GM18511 (cell line): ENCODE measurements at regions not wholly inside any gene's neighbourhood (a gene's known extent, or its start where the extent isn't known, plus 50 kb on each side); places are given as distances from the start of the nearest gene placed in this dataset.

Experiments
- ATAC-seq: cut with Tn5 transposase; IDR thresholded peaks from one replicate; pipeline ENCODE4 v1.9.1; 2021; ENCODE audit warnings: mild to moderate bottlenecking, moderate library complexity; ENCODE audit not compliant: unreplicated experiment

DNA sequence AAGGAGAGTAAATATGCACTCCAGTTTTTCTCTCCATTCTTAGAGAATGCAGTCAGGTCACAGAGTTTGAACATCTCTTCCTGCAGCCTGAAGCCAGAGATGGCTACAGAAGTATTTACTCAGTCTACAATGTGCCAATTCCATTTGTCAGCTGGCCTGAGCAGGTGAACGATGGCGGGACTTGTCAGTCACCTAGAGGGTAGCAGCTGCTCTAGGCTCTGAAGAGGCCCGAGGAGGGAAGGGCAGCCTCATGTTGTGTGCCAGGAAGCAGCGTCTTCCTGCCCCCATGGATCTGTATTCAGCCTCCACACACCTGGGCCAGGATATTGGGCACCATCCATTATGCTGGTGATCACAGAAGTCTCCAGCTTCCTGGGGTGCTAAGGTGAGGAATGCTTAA, 316.7 kb upstream of the CHAC2 start:
- no peak for ATAC-seq

DNA sequence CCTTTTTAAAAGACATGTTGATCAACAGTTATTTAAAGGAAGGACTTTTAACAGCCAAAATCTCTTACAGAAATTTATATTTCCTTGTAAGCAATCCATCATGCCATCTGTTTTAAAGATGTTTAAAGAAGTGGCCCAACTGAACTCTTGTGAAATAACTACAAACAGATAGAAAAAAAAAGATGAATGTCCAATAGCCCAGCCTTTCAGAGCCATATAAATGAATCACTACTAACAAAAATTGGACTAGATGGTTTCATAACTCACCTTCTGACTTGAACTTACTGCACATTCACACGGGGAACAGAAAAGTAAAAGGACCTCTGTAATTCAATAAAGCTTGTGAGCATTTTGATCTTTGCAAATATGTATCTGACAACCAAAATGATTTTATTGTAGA, 319.0 kb upstream of the CHAC2 start:
- ATAC-seq = no peak

DNA sequence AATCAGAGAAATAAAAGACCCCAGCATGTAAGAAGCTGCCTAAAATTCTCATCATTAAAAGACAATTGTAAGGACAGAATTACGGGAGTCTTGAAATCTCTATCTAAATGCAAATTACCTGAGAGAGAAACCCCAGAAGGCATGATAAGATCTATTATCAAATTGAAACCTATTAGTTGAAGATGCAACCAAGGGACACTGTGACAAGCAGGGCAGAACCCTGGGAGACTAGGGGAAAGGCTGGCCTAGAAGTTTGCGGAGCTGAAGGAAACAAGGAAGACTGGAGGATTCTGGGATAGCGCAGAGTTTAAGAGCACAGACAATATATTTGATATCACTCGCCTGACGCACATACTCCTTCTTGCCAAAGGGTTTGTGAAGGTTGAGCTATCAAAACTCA, 319.5 kb upstream of the CHAC2 start:
- no peak for ATAC-seq

DNA sequence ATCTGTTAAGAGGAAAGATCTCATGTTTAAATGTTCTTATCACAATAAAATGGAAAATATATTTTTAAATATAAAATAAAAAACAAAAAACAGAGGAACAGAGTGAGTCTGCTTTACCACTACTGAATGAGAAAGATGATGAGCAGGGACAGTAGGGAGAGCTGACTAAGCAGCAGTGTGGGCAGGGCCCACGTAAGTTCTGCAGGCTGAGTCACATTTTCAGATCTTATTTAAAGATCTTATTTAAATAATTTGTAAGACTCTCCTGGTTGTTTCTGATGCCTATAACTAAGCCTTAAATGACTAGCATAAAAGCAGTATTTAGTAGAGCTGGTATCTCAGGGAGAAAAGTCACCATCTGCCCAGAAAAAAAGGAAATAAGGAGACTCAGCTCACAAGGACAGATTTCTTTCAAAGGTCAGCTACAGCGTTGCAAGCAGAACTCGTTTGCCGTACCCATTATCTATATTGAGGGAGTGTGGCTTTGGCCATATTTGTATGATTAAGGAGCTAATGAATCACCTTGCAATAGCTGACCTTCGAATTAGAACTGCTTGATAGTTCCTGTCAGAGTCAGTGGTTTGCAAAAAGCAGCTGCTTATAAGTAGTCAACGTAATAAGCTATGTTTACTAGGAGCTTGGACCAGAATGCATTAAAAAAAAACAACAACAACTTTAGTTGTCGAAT, 322.1 kb upstream of the CHAC2 start:
- ATAC-seq = peak; percentile 71

DNA sequence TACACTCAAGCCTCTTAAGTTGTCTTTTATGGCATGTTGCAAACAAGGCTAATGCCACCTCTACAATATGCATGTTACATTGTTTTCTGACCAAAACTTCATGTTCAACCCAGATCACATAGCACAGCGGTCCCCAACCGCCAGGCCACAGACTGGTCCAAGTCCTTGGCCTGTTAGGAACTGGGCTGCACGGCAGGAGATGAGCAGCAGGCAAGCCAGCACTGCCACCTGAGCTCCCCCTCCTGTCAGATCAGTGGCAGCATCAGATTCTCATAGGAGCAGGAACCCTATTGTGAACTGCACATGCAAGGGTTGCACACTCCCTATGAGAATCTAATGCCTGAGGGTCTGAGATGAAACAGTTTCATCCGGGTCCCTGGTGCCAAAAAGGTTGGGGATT, 324.8 kb upstream of the CHAC2 start:
- ATAC-seq = no peak

DNA sequence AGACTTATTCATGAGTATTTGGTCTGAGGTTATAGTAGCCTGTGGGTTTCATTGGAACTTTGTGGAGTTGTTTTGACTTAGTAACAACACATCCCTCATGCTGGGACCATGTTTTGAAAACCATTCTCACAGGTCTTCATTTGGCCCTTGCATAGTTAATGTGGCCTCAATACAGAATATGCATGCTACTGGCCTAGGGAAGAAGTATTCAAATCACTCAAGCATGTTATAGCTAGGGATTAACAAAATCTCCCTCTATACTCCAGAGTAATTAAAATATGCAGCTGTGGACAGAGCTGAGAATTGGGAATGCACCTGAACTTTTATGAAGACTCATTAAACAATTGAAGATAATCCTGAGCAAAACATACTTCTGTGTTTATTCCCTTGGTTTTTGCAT, 325.5 kb upstream of the CHAC2 start:
- ATAC-seq = no peak

DNA sequence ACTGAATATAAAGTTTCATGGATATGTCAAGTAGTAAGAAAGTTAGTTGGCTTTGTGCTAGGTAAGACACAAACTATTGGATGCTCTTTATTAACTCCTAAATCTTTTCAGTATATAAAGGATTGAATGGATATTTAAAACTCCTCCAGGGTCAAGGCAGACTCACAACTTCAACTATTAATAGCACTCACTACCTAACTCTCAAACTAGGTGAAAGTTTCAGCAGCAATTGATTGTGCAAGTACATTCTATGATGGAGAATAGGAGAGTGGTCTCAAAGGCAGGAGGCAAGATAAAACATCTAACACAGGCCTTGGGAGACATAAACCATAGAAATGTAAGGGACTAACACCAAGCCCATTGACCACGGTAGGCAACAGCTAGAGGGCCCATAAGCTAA, 328.9 kb upstream of the CHAC2 start:
- no peak for ATAC-seq

DNA sequence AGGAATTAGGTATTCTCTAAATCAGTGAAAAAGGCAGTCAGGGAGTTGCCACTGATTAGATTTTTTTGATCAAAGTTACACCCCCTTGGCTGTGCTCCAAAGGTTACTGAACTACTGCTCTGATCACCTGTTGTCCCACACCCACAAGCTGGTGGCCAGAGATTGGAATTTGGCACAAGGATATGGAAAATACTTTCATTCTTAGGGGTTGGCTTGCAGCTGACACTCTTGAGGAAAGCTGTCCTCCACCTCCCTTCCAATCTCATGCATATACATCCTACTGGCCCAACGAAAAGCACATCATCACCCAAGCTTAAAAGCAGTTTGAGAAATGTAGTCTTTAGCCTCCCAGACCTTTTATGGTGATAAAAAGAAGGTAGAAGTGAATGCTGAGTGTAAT, 329.5 kb upstream of the CHAC2 start:
- ATAC-seq = no peak

DNA sequence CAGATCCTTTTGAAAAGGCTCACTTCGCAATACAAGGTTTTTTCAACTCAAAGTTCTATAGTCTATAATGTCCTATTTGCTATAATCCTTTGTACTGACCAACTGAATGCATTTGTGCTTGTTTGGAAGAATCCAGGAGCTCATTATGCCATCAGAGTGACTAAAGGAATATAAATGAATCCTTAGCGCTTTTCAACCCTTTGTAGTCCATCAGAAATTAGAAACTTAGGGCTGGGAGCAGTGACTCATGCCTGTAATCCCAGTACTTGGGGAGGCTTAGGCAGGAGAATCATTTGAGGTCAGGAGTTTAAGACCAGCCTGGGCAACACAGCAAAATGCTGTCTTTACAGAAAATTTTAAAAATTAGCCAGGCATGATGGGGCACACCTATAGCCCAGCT, 330.2 kb upstream of the CHAC2 start:
- no peak for ATAC-seq

DNA sequence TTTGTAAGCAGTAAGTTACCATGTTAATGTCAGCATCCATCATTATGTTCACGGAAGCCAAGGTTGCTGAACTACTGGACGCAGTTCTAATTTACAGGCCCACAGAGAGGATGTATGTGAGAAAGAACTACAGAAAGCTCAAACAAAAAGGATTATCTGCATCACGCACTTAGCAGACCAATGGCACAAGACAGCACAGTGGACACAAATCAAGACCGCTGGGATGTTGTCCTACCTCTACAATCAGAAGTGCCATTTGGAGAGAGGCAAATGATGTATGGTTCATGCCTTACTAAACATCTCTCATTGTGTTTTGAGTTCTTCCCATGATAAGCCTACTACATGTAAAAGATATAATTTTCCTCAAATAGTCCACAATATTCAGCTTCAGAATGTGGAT, 330.7 kb upstream of the CHAC2 start:
- ATAC-seq = no peak

DNA sequence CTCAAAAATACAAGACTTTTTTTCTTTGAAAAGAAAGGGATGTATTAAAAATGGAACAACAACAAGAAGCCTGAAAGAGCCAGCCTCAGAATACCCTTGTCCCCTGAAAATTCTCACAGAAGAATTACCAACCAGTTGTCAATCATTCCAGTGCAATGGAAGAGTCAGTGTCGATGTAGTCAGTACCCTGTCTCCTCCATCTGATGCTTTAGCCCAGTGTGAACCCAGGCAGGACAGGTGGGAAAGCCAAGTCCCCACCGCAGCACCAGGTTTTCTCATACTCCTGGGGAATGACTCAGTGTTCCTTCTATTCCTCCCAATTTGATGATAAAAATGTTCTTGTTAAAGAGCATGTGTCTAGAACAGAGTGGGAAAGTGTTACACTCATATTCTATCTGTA, 332.0 kb upstream of the CHAC2 start:
- ATAC-seq = no peak

DNA sequence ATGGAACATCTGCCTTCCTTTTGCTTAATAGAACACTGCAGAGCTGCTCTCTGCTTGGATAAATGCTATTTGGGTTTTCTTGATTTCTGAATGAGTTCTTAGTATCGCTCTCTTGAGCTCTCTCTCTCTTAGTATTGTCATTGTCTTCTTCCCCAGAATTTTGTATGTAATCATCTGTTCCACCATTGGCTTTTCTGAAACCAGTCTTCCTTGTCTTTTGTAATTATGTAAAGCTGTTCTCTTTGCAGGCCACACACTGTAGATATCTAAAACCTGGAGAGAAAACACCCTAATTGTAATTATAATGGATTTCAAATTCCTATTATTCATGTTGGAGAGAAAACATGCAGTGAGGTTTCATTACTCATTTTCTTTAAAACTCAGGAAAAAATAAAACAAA, 333.1 kb upstream of the CHAC2 start:
- ATAC-seq = no peak

DNA sequence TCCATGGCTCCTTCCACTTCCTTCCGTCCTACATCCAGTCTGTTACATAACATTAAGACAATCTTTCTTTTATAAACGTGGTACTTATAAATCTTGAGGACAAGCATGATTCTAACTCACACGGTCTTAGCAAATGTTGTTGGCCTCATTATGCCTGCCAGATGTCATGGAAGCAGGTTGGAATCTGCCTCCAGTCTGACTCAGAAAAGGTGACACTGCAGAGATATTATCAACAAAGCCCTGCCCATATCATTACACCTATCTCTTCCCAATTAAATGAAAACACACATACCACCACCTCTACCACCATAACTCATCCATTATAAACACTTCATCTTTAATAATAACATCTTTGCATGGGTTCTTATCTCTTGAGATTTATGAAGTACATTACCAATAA, 334.7 kb upstream of the CHAC2 start:
- ATAC-seq = no peak

DNA sequence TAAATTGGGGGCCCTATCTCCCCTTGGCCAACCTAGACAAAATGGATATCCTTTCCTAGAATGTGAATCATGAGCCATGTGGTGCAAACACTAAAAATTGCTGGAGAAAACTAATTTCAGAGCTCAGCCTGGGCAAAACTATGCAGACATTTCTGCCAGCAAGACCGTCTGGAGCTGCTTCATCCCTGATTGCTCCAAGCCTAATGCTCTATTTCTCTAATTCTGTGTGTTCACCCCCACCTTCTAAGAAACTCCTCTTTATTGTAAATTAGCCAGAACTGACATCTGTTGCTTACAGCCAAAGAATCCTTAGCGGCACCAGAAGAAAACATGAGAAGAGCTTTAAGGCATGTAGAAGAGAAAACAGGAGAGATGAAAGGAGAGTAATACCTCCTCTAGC, 337.7 kb upstream of the CHAC2 start:
- no peak for ATAC-seq

DNA sequence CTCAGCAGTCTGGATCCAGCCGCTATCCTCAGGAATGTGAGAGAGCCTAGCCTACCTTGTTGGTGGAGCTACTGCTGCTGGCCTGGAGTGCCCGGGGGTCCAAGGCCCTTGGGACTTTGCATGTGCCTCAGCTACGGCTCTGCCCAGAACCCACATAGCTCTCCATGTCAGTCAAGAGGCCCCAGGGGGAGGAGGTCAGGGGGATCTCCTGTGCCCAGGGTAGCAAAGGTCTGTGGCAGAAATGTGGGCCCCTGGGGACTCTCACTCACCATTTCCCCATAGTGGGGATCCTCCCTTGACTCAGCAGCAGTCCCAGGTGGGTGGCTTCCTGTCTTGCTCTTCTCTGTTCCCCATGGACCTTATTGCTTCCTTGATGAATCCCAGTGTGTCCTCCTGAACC, 342.7 kb upstream of the CHAC2 start:
- peak; percentile 75 for ATAC-seq

DNA sequence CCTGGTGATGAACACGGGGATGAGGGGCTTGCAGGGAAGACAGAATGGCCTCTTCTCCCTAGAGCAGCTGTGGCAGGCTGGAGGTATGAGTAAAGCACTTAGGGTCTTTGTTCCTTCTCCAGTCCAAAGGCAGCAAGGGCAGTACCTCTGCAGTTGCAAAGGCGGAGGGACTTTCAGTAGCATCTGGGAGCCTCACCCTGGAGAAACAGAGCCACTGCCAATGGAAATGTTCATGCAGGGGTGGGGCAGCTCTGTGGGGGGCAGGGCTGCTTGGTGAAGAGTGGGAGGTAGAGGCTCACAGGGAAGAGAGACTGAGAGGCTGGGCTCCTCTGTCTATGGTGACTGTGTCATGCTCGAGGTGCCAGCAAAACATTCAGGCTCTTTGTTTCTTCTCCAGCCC, 344.1 kb upstream of the CHAC2 start:
- no peak for ATAC-seq

DNA sequence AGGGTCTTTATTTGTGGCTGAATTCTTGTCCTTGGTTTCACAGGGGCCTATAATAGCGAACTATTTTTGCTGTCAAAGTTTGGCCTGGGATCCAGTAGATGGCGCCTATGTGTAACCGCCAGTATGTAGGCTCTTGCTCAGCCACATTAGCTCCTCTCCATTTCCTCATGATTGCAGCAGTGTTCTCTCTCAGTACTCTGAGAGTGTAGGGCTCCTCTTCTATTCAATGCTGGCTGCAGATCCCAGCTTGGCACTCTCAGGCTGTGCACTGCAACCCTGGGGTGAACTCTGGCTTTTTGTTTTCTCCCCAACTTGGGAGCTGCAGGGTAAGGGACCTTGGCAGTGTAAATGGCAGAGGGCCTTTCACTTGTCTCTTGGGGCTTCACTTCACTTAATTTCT, 344.6 kb upstream of the CHAC2 start:
- ATAC-seq = peak; percentile 72

DNA sequence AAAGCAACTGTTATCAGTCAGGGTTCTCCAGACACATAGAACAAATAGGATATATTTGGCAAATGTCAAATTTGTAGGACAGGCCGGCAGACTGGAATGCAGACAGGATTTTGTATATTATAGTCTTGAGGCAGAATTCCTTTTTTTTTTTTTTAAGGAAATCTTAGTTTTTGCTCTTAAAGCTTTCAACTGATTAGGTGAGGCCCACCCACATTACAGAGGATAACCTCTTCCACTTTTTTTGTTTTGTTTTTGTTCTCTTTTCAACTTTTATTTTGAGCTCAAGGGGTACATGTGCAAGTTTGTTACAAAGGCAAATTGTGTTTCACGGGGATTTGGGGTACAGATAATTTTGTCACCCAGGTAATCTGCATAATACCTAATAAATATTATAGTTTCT, 350.2 kb upstream of the CHAC2 start:
- no peak for ATAC-seq

DNA sequence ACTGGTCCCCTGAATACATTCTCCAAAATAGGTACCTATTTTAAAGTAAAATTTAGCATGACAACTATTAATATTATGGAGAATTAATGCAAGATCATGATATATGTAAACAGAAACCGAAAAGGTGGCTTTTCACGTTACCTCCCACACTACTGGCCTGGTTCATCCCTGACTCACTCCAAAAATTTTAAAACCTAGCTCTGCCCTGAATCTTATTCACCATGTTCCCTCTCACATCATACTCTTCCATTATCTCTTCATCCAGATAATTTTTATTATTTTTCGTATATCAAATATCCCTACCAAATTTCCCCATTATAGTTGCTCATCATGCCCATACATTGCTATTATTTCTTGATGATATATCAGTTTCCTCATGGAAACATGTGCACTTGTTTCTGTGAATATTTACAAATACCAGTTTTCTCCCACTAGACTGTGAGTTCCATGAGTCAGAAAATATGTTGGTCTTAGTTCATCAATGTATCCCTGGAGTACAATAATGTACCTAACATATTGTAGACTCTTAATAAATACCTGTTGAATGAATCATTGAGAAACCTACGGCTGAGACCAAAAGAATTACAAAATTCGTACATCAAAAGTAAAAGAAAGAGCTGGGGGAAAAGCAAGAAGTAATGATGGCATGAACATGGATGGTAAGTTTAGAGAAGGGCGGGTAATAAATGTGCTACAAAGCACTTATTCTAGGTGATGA, 360.1 kb upstream of the CHAC2 start:
- no peak for ATAC-seq

DNA sequence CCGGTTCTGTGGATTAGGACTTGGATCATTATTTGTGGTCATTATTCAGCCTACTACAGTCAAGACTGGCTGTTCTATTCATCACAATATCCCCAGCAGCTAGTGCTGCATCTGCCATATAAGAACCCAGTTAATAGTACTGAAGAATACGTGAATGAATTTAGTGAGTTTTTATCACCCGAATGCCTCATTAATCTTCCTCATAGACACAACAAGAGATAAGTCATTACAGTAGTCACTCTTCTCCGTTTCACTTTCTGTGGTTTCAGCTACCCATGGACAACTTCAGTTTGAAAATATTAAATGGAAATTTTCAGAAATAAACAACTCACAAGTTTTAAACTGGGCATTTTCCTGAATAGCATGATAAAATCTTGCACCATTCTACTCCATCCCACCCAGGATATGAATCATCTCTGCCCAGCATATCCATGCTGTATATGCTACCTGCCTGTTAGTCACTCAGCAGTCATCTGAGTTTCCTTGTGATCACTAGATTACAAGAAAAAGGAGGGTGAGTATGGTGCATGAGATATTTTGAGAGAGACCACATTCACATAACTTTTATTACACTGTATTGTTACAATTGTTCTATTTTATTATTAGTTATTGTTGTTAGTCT, 363.7 kb upstream of the CHAC2 start:
- ATAC-seq = peak; percentile 82

DNA sequence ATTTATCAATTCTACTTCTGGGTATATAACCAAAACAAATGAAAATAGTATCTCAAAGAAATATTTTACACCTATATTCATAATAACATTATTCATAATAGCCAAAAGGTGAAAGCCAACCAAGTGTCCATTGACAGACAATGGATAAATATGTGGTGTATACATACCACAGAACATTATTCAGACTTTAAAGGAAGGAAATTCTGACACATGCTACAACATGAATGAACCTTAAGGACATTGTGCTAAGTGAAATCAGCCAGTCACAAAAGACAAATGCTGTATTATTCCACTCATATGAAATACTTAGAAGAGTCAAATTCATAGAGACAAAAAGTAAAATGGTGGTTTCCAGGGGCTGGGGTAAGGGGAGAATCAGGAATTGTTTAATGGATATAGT, 370.5 kb upstream of the CHAC2 start:
- no peak for ATAC-seq

DNA sequence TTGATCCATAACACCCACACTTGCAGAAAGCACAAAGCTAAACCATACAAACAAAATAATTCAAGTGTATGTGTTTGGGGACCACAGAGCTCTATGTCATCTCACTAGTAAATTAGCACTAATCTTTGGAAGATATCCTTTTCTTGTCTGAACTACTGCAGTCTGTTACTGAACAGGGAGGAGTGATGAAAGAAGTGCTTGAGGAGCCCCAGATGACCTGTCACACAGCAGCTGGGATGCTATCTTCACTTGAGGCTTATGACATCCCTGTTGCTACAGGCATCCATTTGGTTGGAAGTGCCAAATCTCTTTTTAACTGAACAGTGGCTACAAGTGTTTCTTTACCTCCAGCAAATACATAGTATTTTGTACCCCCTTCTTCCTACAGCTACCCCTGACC, 386.3 kb upstream of the CHAC2 start:
- ATAC-seq = no peak
